SK-N-SH (cell line): ENCODE measurements at regions not wholly inside any gene's neighbourhood (a gene's known extent, or its start where the extent isn't known, plus 50 kb on each side); places are given as distances from the start of the nearest gene placed in this dataset.

Source experiments
- CTCF ChIA-PET: fragments of 300-600, 350-600 bp; formaldehyde crosslinking; extraction: SDS; loops from one replicate; lab custom pipeline; 2021; lab: Yijun Ruan, JAX
- POLR2A ChIA-PET: fragments of 350-600 bp; sonication (Branson Sonifier 250); formaldehyde crosslinking; extraction: SDS; loops from one replicate; lab custom pipeline; 2020; ENCODE audit warnings: antibody characterized with exemption, inconsistent platforms; lab: Yijun Ruan, JAX
- DNase-seq: peaks from one replicate; pipeline ENCODE4 v3.0.0; 2012
- H2AFZ ChIP-seq: fragments of 200-600 bp; sonication (generic); 2 replicates; pipeline ENCODE4 v1.8.1; 2016; ENCODE audit warnings: antibody characterized with exemption, mild to moderate bottlenecking, low read depth
- H3F3A ChIP-seq: fragments of 200-600 bp; sonication (generic); replicated peaks from 2 replicates; pipeline ENCODE3; 2016; ENCODE audit warnings: antibody characterized with exemption, mild to moderate bottlenecking; ENCODE audit not compliant: insufficient read depth
- H3K27ac ChIP-seq, 2 experiments: fragments of 200-500 bp in 1 of 2; fragments of 200-600 bp in 1 of 2; sonication (Bioruptor generic) in 1 of 2; sonication (generic), shearing (Covaris generic) in 1 of 2; 2 replicates each; pipeline versions ENCODE4 v1.5.1 to v1.6.1; 2014 to 2016; ENCODE audit warnings: low read depth in 2 of 2, inconsistent platforms in 1 of 2, low read length in 1 of 2, mild to moderate bottlenecking in 1 of 2, mixed read lengths in 1 of 2
- H3K27me3 ChIP-seq: fragments of 200-600 bp; sonication (generic), shearing (Covaris generic); 2 replicates; pipeline ENCODE4 v1.6.1; 2016; ENCODE audit warnings: mixed run types; ENCODE audit not compliant: insufficient read depth
- H3K36me3 ChIP-seq, 2 experiments: fragments of 200-500 bp in 1 of 2; fragments of 200-600 bp in 1 of 2; sonication (Bioruptor generic) in 1 of 2; sonication (generic) in 1 of 2; replicated peaks in 1 of 2; 2 replicates each; pipeline versions ENCODE3 to v1.5.1; 2014 to 2016; ENCODE audit warnings: low read length in 1 of 2, mild to moderate bottlenecking in 1 of 2; ENCODE audit not compliant: insufficient read depth in 2 of 2, control insufficient read depth in 1 of 2
- H3K4me1 ChIP-seq, 2 experiments: fragments of 200-500 bp in 1 of 2; fragments of 200-600 bp in 1 of 2; sonication (Bioruptor generic) in 1 of 2; sonication (generic), shearing (Covaris generic) in 1 of 2; 2 replicates each; pipeline versions ENCODE4 v1.5.1 to v1.6.1; 2014 to 2016; ENCODE audit warnings: low read depth in 1 of 2, low read length in 1 of 2, mixed run types in 1 of 2; ENCODE audit not compliant: insufficient read depth in 2 of 2, control insufficient read depth in 1 of 2
- H3K4me2 ChIP-seq: fragments of 200-600 bp; sonication (generic), shearing (Covaris generic); 2 replicates; pipeline ENCODE4 v1.6.1; 2017; ENCODE audit warnings: mixed run types
- H3K4me3 ChIP-seq, 2 experiments: fragments of 200-500 bp in 1 of 2; fragments of 200-600 bp in 1 of 2; sonication (Bioruptor generic) in 1 of 2; sonication (generic), shearing (Covaris generic) in 1 of 2; 2 replicates each; pipeline versions ENCODE4 v1.5.1 to v1.8.1; 2014 to 2016; ENCODE audit warnings: low read depth in 2 of 2, inconsistent platforms in 1 of 2, low read length in 1 of 2, mild to moderate bottlenecking in 1 of 2, mixed read lengths in 1 of 2, moderate library complexity in 1 of 2
- H3K79me2 ChIP-seq: fragments of 200-600 bp; sonication (generic); 2 replicates; pipeline ENCODE4 v1.8.1; 2017; ENCODE audit warnings: mild to moderate bottlenecking; ENCODE audit not compliant: insufficient read depth
- H3K9ac ChIP-seq: fragments of 200-600 bp; sonication (generic); 2 replicates; pipeline ENCODE4 v1.6.1; 2017; ENCODE audit warnings: mixed run types
- H3K9me2 ChIP-seq: fragments of 200-600 bp; sonication (generic); 2 replicates; pipeline ENCODE4 v1.6.1; 2017; ENCODE audit warnings: mixed run types
- H3K9me3 ChIP-seq: fragments of 200-600 bp; sonication (generic); 2 replicates; pipeline ENCODE4 v1.6.1; 2017; ENCODE audit warnings: mixed run types, mild to moderate bottlenecking, moderate library complexity
- H4K20me1 ChIP-seq: fragments of 200-600 bp; sonication (generic); 2 replicates; pipeline ENCODE4 v1.6.1; 2017; ENCODE audit warnings: mild to moderate bottlenecking, mixed run types; ENCODE audit not compliant: insufficient read depth
- CTCF ChIP-seq: fragments of 200-600 bp; sonication (generic); IDR thresholded peaks from 2 replicates; pipeline ENCODE4 v1.6.1; 2017; ENCODE audit warnings: antibody characterized with exemption, mild to moderate bottlenecking, moderate library complexity
- ELF1 ChIP-seq: IDR thresholded peaks from 2 replicates; pipeline ENCODE4 v1.4.0; 2012
- EZH2phosphoT487 ChIP-seq: fragments of 200-600 bp; sonication (generic); IDR thresholded peaks from 2 replicates; pipeline ENCODE4 v1.6.1; 2017; ENCODE audit warnings: low read depth, mixed run types, mild to moderate bottlenecking, antibody characterized with exemption, moderate library complexity, borderline replicate concordance
- FOXJ3 ChIP-seq: sonication (generic); formaldehyde crosslinking; IDR thresholded peaks from 2 replicates; pipeline ENCODE4 v1.5.1; 2020; ENCODE audit warnings: mild to moderate bottlenecking, missing genetic modification reagents
- GABPA ChIP-seq: IDR thresholded peaks from 2 replicates; pipeline ENCODE4 v1.4.0; 2012; ENCODE audit warnings: low read depth, mild to moderate bottlenecking
- IRF3 ChIP-seq: fragments of 150-350 bp; IDR thresholded peaks from 2 replicates; pipeline ENCODE4 v1.6.1; 2016; ENCODE audit warnings: mild to moderate bottlenecking, low read depth, low read length
- MXI1 ChIP-seq: IDR thresholded peaks from 2 replicates; pipeline ENCODE4 v1.6.1; 2012; ENCODE audit warnings: mild to moderate bottlenecking, low read depth, low read length, improper control_type of control experiment
- NRF1 ChIP-seq: IDR thresholded peaks from 2 replicates; pipeline ENCODE4 v1.6.1; 2012; ENCODE audit warnings: low read depth, mild to moderate bottlenecking, low read length
- RAD21 ChIP-seq: IDR thresholded peaks from 2 replicates; pipeline ENCODE4 v1.6.1; 2012; ENCODE audit warnings: mild to moderate bottlenecking, low read length
- RCOR1 ChIP-seq: fragments of 150-350 bp; IDR thresholded peaks from 2 replicates; pipeline ENCODE4 v1.6.1; 2017; ENCODE audit warnings: antibody characterized with exemption, low read length
- REST ChIP-seq: IDR thresholded peaks from 2 replicates; pipeline ENCODE4 v1.6.1; 2012; ENCODE audit warnings: mild to moderate bottlenecking, low read depth, low read length, moderate library complexity
- RFX5 ChIP-seq: IDR thresholded peaks from 2 replicates; pipeline ENCODE4 v1.6.1; 2012; ENCODE audit warnings: mild to moderate bottlenecking, improper control_type of control experiment, low read length
- SMC3 ChIP-seq: IDR thresholded peaks from 2 replicates; pipeline ENCODE4 v1.6.1; 2012; ENCODE audit warnings: low read depth, low read length, improper control_type of control experiment
- TAF1 ChIP-seq: IDR thresholded peaks from 2 replicates; pipeline ENCODE4 v1.6.1; 2012; ENCODE audit warnings: low read depth, mild to moderate bottlenecking, low read length, moderate library complexity, borderline replicate concordance
- TCF12 ChIP-seq: IDR thresholded peaks from 2 replicates; pipeline ENCODE4 v1.4.0; 2012
- USF1 ChIP-seq: IDR thresholded peaks from 2 replicates; pipeline ENCODE4 v1.4.0; 2012; ENCODE audit warnings: low read depth, borderline replicate concordance
- USF2 ChIP-seq: fragments of 150-350 bp; IDR thresholded peaks from 2 replicates; pipeline ENCODE4 v1.6.1; 2017; ENCODE audit warnings: antibody characterized with exemption, low read length, low read depth, borderline replicate concordance
- YY1 ChIP-seq: IDR thresholded peaks from 2 replicates; pipeline ENCODE4 v1.4.0; 2012; ENCODE audit warnings: low read depth, mild to moderate bottlenecking
- WGBS: methylation state at CpG from one replicate; pipeline ENCODE4 v1.1.6; 2017; ENCODE audit warnings: low lambda C conversion rate; 5-methylcytosine and 5-hydroxymethylcytosine counted together

- Histone ChIP-seq H3K4me1 (no peaks in the 10 kb centered on the region), H3K4me2 (no peak overlapping the region), H3K79me2 (no peaks in the 10 kb centered on the region), H3K36me3 (no peaks in the 10 kb centered on the region), H3F3A (no peaks in the 10 kb centered on the region), H3K27me3 (no peaks in the 10 kb centered on the region; the same call in 1 of the 2 replicates), H2AFZ (no peak overlapping the region), H3K9me2 (no peaks in the 10 kb centered on the region), H3K9me3 (no peaks in the 10 kb centered on the region), H3K9ac (no peak overlapping the region), H3K27ac (no peak overlapping the region), H4K20me1 (no peaks in the 10 kb centered on the region), H3K4me3 (no peak overlapping the region)
- ChIA-PET POLR2A (no interaction called here), CTCF (no interaction called here)
- DNase-seq = no peak
- 13% methylated on average over 4 of the region's 4 CpGs for WGBS
- TF ChIP-seq GABPA (no peak), MXI1 (no peak), USF1 (no peak), SMC3 (no peak), IRF3 (no peak), RAD21 (no peak), ELF1 (no peak), CTCF (no peak), FOXJ3 (no peak), NRF1 (no peak), TCF12 (no peak), REST (no peak), RCOR1 (no peak), YY1 (no peak), TAF1 (no peak), RFX5 (no peak), EZH2phosphoT487 (no peak), USF2 (no peak)
Observed at GRCh38 chr18:73556904-73557303, 590.7 kb downstream of the FBXO15 start.
